ENCODE measurements at regions not wholly inside any gene's neighbourhood (a gene's known extent, or its start where the extent isn't known, plus 50 kb on each side); places are given as distances from the start of the nearest gene placed in this dataset.

- no peaks in the 10 kb centered on the region for H4K20me1 ChIP-seq (ENCODE audit: low read depth)
- Mint-ChIP-seq H3K4me3 (no peak overlapping the region), H3K27ac (no peak overlapping the region), H3K4me1 (no peaks in the 10 kb centered on the region), H3K27me3 (ENCODE audit: insufficient read depth, low read depth) (no peaks in the 10 kb centered on the region), H3K9me3 (no peaks in the 10 kb centered on the region), H3K36me3 (no peaks in the 10 kb centered on the region)
- no peaks in the 10 kb centered on the region for H3K9me3 ChIP-seq (ENCODE audit: low read depth)
- H3K27ac ChIP-seq: no peak overlapping the region
- no peak for TF ChIP-seq EZH2phosphoT487 (IDR thresholded peaks at IDR 0.05)
- TF ChIP-seq EZH2 (IDR thresholded peaks at IDR 0.05): no peak
- TF ChIP-seq CTCF (IDR thresholded peaks at IDR 0.05): no peak
- no peak for DNase-seq (ENCODE audit: low spot score)
- no peak overlapping the region for H3K9ac ChIP-seq
- no peaks in the 10 kb centered on the region for H3K79me2 ChIP-seq (ENCODE audit: low read depth)
- H3K4me2 ChIP-seq: no peak overlapping the region
- H3K4me1 ChIP-seq: no peaks in the 10 kb centered on the region
- H2AFZ ChIP-seq (replicated peaks): no peak overlapping the region
- H3K36me3 ChIP-seq: no peaks in the 10 kb centered on the region
- H3K27me3 ChIP-seq: no peaks in the 10 kb centered on the region
- H3K4me3 ChIP-seq: no peak overlapping the region
- no peaks in the 10 kb centered on the region for H3F3A ChIP-seq (ENCODE audit: low read depth)
These were observed 255.5 kb downstream of the RASSF9 start for GRCh38 chr12:85580562-85581168.

GRCh38 chr12:85587158-85587557, 249.1 kb downstream of the RASSF9 start:
- Histone ChIP-seq H2AFZ (replicated peaks) (no peak overlapping the region), H3K4me2 (no peak overlapping the region), H3K9me3 (ENCODE audit: low read depth) (no peaks in the 10 kb centered on the region), H4K20me1 (ENCODE audit: low read depth) (no peaks in the 10 kb centered on the region), H3K36me3 (no peaks in the 10 kb centered on the region), H3K4me1 (no peaks in the 10 kb centered on the region), H3K27ac (no peak overlapping the region), H3F3A (ENCODE audit: low read depth) (no peaks in the 10 kb centered on the region), H3K79me2 (ENCODE audit: low read depth) (no peaks in the 10 kb centered on the region), H3K4me3 (no peak overlapping the region), H3K9ac (no peak overlapping the region), H3K27me3 (no peaks in the 10 kb centered on the region)
- Mint-ChIP-seq H3K36me3 (no peaks in the 10 kb centered on the region), H3K4me3 (peak overlapping the region; percentile 18), H3K27me3 (ENCODE audit: insufficient read depth, low read depth) (no peaks in the 10 kb centered on the region), H3K4me1 (no peaks in the 10 kb centered on the region), H3K27ac (no peak overlapping the region), H3K9me3 (peaks cover 3% of the 10 kb centered on the region)
- TF ChIP-seq CTCF (IDR thresholded peaks at IDR 0.05) (no peak), EZH2 (IDR thresholded peaks at IDR 0.05) (no peak)
- DNase-seq (ENCODE audit: low spot score): no peak

- no peak overlapping the region for H3K4me2 ChIP-seq
- Mint-ChIP-seq H3K27me3 (ENCODE audit: insufficient read depth, low read depth) (no peaks in the 10 kb centered on the region), H3K4me1 (no peaks in the 10 kb centered on the region), H3K4me3 (no peak overlapping the region), H3K36me3 (no peaks in the 10 kb centered on the region), H3K9me3 (peaks cover 3% of the 10 kb centered on the region), H3K27ac (no peak overlapping the region)
- H3F3A ChIP-seq (ENCODE audit: low read depth): no peaks in the 10 kb centered on the region
- no peaks in the 10 kb centered on the region for H3K4me1 ChIP-seq
- H3K9ac ChIP-seq: no peak overlapping the region
- no peaks in the 10 kb centered on the region for H3K9me3 ChIP-seq (ENCODE audit: low read depth)
- no peak overlapping the region for H2AFZ ChIP-seq (replicated peaks)
- DNase-seq (ENCODE audit: low spot score): no peak
- no peak overlapping the region for H3K4me3 ChIP-seq
- no peak overlapping the region for H3K27ac ChIP-seq
- H3K36me3 ChIP-seq: no peaks in the 10 kb centered on the region
- no peaks in the 10 kb centered on the region for H3K79me2 ChIP-seq (ENCODE audit: low read depth)
- no peaks in the 10 kb centered on the region for H3K27me3 ChIP-seq
- no peaks in the 10 kb centered on the region for H4K20me1 ChIP-seq (ENCODE audit: low read depth)
- TF ChIP-seq EZH2 (IDR thresholded peaks at IDR 0.05) (no peak), CTCF (IDR thresholded peaks at IDR 0.05) (no peak), EZH2phosphoT487 (IDR thresholded peaks at IDR 0.05) (no peak)
These were observed 248.0 kb downstream of the RASSF9 start for GRCh38 chr12:85588221-85588620.

Measured in neural progenitor cell (in vitro differentiated cells).